ENCODE measurements at regions not wholly inside any gene's neighbourhood (a gene's known extent, or its start where the extent isn't known, plus 50 kb on each side); places are given as distances from the start of the nearest gene placed in this dataset.
"Not testable (repeated sequence)": the region's sequence is repeated elsewhere in the genome, so short reads cannot be mapped to it uniquely, and the experiment has no call there.

- not testable (repeated sequence) for H3K9me3 Mint-ChIP-seq, H3K36me3 Mint-ChIP-seq, H3K4me3 Mint-ChIP-seq, ATAC-seq, H3K27ac Mint-ChIP-seq, H3K4me1 Mint-ChIP-seq, H3K27me3 Mint-ChIP-seq
Measured at GRCh38 chr5:142208244-142208643, 99.7 kb downstream of the NDFIP1 start.

GRCh38 chr5:142206801-142207200, 98.2 kb downstream of the NDFIP1 start:
- Mint-ChIP-seq H3K36me3 (no peaks in the 10 kb centered on the region), H3K4me1 (no peaks in the 10 kb centered on the region), H3K9me3 (no peaks in the 10 kb centered on the region), H3K27me3 (peaks cover 9% of the 10 kb centered on the region), H3K27ac (no peak overlapping the region), H3K4me3 (no peak overlapping the region)
- ATAC-seq = no peak

GRCh38 chr5:142204219-142204618, 95.6 kb downstream of the NDFIP1 start:
- no peak overlapping the region for H3K4me3 Mint-ChIP-seq
- no peak overlapping the region for H3K27ac Mint-ChIP-seq
- H3K27me3 Mint-ChIP-seq = peaks cover 9% of the 10 kb centered on the region
- H3K4me1 Mint-ChIP-seq = no peaks in the 10 kb centered on the region
- no peaks in the 10 kb centered on the region for H3K9me3 Mint-ChIP-seq
- no peak for ATAC-seq
- no peaks in the 10 kb centered on the region for H3K36me3 Mint-ChIP-seq
